Non-pigmented ciliary epithelial cell (primary cell): ENCODE measurements at regions not wholly inside any gene's neighbourhood (a gene's known extent, or its start where the extent isn't known, plus 50 kb on each side); places are given as distances from the start of the nearest gene placed in this dataset.
"Not testable (repeated sequence)": the region's sequence is repeated elsewhere in the genome, so short reads cannot be mapped to it uniquely, and the experiment has no call there.

Experiments
- DNase-seq: peaks from one replicate; pipeline ENCODE4 v3.0.0-alpha.2; 2010; ENCODE audit warnings: low read depth

DNA sequence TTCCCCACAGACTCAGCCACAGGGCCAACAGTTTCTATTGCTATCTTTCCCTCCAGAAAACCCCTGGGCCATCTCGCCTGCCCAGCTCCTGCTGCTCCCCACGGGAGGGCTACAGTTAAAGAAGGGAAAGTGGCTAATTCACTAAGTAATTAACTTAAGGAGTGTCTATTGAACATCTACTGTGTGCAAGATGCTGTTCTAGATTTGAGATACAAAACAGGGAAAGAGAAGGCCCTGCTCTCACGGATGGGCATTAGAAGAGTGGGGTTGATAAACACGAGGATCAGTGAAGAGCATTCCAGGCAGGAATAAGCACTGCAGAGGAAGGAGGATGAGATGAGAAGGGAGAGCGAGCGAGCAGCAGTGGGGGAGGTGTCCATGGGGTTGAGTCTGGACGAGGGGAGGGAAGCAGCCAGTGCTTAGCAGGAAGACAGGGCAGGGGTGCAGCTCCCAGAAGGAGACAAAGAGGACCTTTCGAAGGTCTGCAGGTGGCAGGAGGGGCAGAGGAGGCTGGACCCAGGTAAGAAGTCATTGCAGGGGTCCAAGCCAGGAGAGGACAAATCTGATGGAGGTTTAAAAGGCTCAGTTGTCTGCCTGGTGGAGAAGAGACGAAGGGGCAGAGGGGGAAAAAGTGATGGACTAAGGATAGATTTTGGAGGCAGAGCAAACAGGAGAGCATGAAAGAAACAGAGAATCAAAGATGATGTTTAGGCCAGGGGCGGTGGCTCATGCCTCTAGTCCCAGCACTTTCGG lies 64.7 kb downstream of the KLF15 start:
- DNase-seq, result no peak

DNA sequence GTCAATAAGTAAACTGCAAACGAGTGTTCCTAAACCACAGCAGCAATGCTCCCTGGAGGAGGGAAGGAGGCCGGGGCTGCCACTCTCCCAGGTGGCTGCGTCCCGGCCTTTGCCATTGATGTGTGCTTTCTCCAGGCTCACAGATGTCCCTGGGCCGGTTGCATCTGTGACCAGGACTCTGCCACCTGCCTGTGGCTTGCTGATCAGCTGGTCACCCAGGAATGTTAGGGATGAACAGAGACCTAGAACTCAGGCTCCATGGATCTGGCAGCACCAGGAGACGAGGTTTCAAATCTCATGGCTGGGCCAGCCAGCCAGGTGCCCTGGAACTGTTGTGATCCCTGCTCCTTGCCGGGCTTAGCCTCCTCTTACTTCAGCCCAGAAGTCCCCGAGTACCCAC lies 65.7 kb downstream of the KLF15 start:
- DNase-seq, result no peak

DNA sequence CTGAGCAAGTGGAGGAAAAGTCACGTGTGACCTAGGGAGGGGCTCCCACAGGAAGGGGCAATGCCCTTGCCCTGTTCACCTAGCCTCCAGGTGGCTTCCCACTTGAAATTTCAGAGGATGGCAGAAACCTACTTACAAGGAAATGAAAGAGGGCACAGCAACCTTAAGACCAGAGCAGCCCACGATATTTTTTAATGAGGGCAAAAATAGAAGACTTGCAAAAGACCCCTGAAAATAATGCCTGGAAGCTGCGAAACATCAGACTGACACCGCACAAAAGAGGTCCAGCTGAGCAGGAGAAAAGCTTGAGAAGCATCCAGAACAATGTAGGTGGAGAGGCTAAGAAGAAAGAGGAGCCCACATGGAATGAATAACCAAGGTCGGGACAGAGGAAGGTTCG lies 66.1 kb downstream of the KLF15 start:
- no peak for DNase-seq

DNA sequence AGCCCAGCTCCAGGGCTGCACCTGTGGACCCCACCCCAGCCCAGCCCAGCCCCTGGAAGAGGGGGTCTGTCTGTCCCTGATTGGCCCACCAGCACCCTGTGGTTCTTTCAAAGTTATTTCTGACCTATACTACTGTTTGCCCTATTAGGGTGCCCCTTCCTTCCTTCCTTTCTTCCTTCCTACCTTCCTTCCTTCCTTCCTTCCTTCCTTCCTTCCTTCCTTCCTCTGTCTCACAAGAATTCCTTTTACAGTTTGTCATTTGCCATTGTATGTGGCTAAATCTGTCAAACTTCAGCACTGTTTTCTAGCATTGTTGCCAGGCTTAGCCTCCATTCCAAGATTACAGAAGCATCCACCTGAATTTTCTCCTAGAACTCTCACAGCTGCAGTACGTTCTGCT lies 66.9 kb downstream of the KLF15 start:
- no peak for DNase-seq

DNA sequence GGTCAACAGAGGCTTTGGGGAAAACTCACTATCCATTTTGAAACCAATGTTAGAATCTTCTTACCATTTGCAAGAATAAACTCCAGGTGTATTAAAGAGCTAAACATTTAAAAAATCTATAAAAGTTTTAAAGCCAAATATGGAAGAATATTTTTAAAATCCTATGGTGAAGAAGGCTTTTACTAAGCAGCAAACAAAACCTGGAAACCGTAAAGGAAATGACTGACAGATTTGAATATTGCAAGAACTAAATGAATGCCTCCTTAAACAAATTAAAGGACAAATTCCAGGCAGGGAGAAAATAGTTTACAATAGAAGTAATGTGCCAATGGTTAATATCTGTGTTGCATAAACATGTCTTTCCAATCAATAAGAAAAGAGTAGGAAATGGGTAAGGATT lies 68.1 kb downstream of the KLF15 start:
- no peak for DNase-seq

DNA sequence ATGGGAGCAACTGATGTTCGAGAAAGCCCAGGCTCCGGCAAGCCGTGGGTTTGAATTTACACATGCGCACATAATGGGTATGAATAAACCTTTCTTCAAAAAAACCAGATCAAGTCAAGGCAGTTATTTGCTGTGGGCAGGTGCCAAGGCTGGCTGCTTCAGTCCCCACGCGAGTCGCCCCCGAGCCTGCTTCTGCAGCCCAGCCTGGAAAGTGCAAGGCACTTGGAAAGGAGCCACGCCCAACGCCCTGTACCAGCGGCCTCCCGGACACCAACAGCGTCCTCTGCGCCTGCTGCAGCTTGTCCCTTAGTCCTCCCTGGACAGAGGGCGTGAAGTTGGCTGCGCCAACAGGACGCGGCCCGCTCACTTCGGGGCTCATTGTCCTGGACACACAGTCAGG lies 68.9 kb downstream of the KLF15 start:
- no peak for DNase-seq

DNA sequence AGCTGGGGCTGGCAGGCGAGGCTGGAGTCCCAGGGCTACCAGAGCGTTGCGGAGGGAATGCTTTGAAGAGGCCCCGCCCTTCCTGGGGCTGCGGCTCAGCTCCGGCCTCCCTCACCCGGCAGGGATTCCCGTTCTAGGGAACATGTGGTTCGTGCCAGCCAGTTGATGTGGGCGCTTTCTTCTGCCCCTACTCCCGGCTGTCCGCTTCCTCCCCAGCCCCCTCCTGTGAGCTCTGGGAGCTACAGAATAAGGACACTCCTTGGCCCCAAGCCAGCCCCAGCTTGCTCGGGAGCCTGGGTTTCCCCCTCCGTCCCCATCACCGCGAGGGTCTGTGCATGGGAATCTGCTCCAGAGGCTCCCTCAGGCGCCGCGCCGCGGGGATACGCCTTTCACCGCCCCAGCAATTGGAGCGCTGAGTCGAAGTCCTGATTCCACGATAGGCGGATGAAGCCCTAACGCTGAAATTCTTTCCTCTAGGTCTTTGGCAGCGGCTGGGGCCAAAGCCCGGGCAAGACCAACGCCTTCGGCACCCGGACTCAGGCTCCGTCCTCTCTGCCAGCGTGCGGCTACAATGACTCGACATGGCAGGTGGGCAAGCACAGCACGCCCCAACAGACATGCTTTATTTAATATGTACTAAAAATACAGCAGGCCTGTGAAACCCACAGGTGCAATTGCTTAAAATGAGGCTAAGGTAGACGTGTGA lies 69.5 kb downstream of the KLF15 start:
- DNase-seq, result no peak

DNA sequence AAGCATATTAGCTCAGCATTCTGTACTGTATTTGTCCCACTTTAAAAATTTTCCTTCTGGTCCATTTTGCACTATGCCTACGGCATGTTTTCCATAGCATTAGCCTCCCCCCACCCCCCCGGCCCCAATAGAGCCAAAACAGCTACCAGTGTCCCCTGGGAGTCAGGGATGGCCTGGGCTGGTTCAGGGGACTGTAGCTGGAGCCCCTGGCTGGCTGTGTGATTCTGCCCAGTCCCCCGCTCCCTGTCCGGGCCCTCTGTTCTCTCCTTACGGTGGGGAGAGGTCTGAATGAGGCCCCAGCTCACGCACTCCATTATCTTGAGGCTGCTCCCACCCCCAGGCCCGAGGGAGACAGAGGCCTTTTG lies 70.1 kb downstream of the KLF15 start:
- DNase-seq, result no peak

DNA sequence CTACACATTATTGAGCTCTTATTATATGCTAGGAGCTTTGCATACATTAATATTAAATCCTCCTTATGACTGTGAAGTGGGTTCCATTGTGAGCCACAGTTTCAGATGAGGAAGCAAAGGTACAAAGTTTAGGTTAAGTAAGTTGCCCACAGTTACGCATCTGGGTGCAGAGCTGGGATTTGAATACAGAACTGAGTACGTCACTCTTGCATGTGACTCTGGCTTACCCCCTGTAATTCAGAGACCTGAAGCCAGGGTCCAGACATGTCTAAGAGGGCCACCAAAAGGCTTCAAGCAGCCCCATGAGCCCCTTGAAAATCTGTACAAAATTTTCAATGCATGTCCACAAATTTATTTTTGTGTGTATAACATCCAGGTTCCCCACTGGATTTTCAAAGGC lies 71.8 kb downstream of the KLF15 start:
- DNase-seq, result no peak

DNA sequence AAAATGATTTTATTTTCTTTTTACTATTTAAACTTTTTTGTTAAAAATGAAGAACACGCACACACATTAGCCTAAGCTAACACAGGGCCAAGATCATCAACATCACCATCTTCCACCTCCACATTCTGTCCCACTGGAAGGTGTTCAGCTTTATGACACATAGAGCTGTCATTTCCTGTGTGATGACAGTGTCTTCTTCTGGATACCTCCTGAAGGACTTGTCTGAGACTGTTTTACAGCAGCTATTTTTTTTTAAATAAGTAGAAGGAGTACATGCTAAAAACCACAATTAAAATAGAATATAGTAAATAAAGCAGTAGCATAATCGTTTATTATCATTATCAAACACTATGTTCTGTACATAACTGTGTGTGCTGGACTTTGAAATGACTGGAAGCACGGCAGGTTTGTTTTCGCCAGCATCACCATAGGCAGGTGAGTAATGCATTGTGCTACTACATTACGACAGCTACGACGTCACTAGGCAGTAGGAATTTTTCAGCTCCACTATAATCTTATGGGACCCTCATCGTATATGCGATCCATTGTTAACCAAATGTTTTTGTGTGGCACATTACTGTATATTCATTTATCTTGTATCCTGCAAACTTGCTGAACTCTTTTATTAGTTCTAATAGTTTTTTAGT lies 72.8 kb downstream of the KLF15 start:
- no peak for DNase-seq

DNA sequence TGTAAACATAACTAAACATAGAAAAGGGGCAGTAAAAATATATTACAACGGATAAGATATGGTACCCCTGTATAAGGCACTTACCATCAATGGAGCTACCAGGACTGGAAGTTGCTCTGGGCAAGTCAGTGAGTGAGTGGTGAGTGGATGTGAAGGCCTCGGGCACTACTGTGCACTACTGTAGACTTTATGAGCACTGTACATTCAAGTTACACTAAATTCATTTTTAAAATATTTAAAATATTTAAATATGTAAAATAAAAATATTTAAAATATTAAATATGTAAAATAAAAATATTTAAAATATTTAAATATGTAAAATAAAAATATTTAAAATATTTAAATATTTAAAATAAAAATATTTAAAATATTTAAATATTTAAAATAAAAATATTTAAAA lies 73.6 kb downstream of the KLF15 start:
- not testable (repeated sequence) for DNase-seq

DNA sequence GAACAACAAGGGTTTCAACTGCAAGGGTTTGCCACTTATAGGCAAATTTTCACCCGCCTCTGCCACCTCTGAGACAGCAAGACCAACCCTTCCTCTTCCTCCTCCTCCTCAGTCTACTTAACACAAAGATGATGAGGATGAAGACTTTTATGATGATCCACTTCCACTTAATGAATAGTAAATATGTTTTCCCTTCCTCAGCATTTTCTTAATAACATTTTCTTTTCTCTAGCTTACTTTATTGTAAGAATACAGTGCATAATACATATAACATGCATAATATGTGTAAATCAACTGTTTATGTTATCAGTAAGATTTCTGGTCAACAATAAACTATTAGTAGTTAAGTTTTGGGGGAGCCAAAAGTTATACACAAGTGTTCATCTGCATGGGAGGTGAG lies 77.4 kb downstream of the KLF15 start:
- DNase-seq, result no peak

DNA sequence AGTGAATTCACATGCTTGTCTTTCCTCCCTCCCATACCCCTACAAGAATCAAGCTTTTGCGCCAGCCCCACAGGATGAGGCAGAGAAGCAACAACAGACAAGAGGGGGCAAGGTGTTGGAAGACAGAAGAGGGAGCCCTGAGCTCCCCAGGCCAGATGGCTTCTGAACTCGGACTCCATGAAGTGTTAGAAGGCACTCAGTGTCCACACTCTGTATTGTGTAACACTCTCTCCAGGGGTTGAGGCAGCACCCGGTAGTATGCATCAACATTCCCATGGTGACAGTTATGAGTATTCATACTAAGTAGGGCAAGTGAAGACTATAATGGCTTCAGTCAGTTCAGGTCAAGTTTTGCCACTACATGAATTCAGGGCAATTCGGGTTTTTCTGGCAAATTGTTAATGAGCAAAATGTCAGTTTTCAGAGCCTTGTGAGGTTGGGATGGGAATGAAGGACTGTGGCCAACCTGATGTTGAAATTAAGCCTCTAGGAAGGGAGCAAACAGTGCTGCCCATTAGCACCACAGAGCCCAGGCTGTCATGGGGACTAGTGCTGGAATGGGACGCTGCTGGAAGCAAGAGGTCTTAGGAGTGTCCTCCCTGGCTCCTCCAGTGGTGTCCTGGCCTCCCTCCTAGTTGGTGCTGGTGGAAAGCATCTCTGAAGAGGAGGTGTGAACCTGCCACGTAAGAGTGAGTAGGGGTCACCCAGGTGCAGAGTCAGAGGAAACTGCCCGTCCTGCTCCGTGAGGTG lies 79.4 kb downstream of the KLF15 start:
- no peak for DNase-seq

DNA sequence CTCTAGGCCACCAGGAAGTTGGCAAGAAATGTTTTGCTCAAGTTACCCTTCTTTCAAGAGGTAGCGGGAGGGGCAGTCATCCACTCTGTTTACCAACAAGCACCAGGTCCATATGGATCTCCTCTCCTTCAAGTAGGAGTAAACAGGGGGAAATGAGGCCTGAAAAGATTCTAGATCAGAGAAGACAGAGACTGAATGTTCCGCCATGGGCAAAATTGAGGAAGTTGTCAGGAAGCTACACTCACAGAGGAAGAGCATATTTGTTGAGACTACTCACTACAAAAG lies 81.6 kb downstream of the KLF15 start:
- DNase-seq, result no peak

DNA sequence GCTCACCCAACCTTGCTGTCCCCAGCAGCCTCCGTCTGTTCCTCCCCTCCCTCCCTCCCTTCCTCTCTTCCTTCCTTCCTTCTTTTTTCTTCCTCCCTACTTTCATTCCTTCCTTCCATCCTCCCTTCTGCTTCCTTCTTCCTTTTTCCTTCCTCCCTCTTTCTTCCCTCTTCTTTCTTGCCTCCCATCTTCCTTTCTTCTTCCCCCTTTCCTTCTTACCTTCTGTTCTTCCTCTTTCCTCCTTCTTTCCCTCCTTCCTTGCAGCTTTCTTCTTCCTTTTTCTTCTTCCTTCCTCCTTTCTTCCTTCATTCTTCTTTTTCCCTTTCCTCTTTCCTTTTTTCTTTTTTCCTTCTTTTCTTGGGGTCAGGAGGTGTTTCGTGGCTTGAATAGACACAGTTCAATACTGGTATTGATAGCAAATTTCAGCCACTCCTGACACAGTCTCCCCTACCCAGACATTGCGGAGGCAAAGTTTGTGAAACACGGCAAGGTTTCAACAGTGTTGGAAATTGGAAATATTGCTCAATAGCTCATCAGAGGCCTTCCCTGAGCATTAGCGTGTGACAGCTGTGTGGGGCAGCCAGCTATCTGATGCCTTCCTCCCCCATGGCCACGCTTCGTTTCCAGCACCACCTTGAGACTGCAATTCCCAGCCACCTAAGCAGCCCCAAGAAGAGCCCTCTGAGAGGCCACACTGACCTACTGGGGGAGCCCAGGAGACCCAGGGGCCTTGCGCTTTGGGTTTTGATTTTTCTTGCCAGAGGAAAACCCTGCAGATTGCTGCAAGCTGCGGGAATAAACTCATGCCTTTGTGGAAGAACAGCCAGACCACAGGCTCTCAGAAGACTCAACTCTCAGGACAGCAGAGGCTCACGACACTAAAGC lies 82.2 kb downstream of the KLF15 start:
- DNase-seq, result no peak

DNA sequence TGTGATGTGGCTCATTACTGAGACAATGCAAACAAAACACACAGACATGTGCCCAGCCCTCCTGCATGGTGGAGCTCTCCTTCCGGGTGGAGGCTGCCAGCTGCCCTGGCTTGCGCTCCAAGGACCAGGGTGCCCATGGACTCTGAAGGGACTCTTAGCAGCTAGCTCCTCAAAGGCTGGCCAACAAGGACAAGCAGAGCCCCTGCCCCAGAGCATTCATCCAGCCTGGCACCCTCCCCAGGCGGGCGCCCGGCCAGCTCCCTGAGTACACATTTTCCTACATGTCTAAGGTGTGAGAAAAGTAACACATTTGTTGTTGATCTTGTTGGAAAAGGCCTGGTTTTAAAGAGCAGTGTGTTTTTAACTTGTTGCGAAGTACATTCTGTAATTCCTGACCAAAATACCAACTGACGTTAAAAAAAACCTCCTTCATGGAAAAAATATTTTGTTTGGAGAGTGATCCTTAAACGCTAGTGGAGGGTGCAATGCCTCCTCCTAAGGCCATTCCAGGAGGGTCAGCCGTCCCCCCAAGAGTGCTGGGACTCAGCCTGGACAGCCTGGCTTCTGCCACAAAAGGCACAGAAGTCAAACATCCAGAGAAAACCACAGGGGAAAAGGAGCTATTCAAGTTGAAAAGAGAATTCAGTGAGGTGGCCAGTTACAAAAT lies 86.9 kb downstream of the KLF15 start:
- DNase-seq, result no peak

DNA sequence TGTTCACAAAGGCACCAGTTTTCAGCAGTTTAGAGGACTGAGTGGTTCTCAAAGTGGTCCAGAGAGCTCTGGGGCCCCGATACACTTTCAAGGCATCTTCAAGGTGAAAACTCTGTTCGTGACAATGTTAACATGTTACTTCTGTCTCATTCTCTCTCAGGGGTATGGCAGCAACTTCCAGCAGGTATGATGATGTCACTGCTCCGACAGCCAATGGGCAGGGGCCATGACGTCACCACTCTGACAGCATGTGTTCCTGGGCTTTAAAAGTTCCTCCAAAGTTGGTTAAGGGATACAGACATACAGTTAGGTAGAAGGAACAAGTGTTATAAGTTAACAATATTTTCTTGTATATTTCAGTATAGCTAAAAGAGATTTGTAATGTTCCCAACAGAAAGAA lies 87.9 kb downstream of the KLF15 start:
- DNase-seq, result no peak

DNA sequence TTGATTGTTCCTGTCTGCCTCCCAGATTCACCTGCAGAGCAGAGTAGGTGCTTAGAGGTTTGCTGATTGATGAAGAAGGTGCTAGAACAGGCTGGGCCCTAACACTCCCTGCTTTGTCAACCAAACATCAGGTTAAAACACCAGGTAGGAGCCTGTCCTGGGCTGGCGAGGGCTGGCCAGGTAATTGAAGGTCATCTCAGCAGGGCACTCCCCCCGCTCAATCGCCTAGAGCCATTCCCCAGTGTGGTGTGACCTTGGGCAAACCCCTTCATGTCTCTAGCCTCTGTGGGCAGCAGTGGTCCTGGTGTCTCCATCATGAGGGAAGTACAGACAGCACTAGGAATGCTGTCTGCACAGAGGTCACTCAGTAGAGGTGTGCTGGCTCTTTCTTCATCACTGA lies 88.3 kb downstream of the KLF15 start:
- DNase-seq, result no peak

DNA sequence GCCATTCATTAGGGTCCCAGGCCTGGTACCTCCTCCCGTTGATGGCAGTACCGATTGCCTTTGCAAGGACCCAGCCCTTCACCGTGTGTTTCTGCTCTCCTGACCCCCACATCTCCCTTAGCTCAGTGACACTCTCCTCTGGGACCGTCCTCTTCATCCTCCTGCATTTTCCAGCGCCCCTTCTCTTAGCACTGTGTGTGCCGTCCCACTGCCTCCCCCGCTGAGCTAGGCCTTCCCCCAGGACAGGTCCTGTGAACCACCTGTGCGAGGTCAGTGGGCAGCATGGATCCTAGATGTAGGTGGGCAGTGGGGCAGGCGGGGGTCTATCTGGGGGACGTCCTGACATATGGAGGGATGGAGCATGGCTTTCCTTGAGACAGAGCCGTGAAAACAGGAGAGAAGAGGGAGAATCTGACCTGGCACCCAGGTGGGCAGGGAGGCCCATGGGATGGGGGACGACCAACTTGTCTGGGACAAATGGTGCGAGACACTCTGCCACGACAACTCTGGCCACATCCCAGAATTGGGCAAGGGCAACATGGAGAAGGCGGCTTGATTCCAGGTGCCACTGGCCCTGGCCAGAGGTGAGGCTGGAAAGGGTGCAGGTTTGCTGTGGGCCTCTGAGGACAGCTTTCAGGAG lies 87.7 kb upstream of the ALDH1L1 start:
- DNase-seq, result no peak

DNA sequence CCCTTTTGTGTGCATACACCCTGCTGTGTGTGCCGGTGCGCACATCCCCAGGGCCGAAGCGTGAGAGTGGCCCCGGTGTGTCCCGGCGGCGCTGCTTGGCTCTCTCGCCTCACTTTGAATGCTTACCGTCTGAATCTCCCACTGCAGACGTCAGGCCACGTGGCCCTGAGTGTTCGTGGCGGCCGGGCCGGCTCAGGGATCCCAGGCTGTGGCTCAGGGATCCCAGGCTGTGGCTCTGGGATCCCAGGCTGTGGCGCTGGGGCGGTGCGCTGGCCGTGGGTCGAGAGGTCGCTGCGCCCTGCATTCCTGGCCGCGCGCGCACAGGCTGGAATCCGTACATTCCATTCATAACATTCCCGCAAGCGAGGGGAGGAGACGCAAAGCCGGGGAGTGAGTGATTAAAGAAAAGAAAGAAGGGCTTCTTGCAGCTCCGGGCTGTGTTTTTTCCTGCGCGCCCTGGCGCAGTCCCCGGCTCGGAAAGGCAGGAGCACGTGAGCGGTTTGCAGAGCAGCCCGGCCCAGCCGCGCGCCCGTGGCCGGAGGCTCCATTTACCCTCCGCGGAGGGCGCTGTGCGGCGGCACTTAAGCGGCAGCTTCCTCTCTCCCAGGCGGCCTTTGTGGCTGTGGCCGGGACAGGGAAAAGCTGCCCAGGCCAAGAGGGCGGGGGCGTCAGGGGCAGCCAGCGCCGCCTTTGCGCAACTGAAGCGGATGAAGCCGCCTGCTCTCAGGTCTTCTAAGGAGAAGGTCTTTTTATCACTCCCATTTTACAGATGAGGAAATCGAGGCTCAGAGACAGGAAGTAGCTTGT lies 87.0 kb upstream of the ALDH1L1 start:
- peak; percentile 56 for DNase-seq
